ENCODE measurements at regions not wholly inside any gene's neighbourhood (a gene's known extent, or its start where the extent isn't known, plus 50 kb on each side); places are given as distances from the start of the nearest gene placed in this dataset.
A peak's percentile ranks its signal among the peaks of the same experiment; 100 is the strongest.

DNA sequence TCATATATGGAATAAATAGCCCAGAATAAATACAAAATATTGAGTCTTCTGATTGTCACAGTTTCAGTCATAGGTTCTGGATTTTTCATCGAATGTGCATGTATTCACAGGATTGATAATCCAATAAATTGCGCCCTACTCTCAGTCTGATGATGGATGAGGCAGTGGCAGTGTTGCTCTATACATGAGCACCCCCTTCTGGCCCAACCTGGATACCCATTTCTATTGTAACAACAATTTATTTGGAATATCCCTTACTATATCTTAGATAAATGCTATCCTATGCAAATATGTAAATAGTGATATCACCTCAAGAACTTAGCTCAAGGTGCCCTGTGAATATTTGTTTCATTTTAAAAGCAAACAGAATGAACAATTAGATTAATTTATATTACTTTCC lies 733.7 kb upstream of the PABPC4L start:
- TF ChIP-seq, protein P1, sequence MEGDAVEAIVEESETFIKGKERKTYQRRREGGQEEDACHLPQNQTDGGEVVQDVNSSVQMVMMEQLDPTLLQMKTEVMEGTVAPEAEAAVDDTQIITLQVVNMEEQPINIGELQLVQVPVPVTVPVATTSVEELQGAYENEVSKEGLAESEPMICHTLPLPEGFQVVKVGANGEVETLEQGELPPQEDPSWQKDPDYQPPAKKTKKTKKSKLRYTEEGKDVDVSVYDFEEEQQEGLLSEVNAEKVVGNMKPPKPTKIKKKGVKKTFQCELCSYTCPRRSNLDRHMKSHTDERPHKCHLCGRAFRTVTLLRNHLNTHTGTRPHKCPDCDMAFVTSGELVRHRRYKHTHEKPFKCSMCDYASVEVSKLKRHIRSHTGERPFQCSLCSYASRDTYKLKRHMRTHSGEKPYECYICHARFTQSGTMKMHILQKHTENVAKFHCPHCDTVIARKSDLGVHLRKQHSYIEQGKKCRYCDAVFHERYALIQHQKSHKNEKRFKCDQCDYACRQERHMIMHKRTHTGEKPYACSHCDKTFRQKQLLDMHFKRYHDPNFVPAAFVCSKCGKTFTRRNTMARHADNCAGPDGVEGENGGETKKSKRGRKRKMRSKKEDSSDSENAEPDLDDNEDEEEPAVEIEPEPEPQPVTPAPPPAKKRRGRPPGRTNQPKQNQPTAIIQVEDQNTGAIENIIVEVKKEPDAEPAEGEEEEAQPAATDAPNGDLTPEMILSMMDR (conservative IDR thresholded peaks at IDR 0.05), result peak; percentile 72
- no peak for TF ChIP-seq ZFX (IDR thresholded peaks at IDR 0.05)
